ENCODE measurements at regions not wholly inside any gene's neighbourhood (a gene's known extent, or its start where the extent isn't known, plus 50 kb on each side); places are given as distances from the start of the nearest gene placed in this dataset.

DNA sequence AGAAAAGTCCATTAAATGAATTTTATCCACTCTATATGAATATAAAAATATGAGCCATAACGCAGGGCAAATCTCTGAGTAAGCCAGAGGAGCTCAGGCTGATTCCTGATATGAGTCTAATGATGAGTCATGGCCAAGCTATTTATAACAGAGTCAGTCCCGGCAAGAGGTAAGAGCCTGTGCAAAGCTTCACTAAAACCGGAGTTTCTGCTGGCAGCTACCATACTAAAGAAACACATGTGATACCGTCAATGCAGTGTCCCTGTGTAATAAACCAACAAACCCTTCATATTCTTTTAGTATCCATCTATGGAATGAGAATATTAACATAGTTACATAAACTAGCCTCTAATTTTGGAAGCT is 319.4 kb downstream of the KCNC2 start:
- TF ChIP-seq, protein P1, sequence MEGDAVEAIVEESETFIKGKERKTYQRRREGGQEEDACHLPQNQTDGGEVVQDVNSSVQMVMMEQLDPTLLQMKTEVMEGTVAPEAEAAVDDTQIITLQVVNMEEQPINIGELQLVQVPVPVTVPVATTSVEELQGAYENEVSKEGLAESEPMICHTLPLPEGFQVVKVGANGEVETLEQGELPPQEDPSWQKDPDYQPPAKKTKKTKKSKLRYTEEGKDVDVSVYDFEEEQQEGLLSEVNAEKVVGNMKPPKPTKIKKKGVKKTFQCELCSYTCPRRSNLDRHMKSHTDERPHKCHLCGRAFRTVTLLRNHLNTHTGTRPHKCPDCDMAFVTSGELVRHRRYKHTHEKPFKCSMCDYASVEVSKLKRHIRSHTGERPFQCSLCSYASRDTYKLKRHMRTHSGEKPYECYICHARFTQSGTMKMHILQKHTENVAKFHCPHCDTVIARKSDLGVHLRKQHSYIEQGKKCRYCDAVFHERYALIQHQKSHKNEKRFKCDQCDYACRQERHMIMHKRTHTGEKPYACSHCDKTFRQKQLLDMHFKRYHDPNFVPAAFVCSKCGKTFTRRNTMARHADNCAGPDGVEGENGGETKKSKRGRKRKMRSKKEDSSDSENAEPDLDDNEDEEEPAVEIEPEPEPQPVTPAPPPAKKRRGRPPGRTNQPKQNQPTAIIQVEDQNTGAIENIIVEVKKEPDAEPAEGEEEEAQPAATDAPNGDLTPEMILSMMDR (conservative IDR thresholded peaks at IDR 0.05; ENCODE audit: low read depth, low read length), result no peak
- TF ChIP-seq EZH2 (IDR thresholded peaks at IDR 0.05; ENCODE audit: borderline replicate concordance, low read depth, low read length, poor library complexity, severe bottlenecking), result no peak

All from A673 (cell line).